ENCODE measurements at regions not wholly inside any gene's neighbourhood (a gene's known extent, or its start where the extent isn't known, plus 50 kb on each side); places are given as distances from the start of the nearest gene placed in this dataset.
A peak's percentile ranks its signal among the peaks of the same experiment; 100 is the strongest.
"Not testable (repeated sequence)": the region's sequence is repeated elsewhere in the genome, so short reads cannot be mapped to it uniquely, and the experiment has no call there.

- no peak for DNase-seq
Measured at GRCh38 chr10:118918116-118918515, 111.4 kb upstream of the NANOS1 start.

GRCh38 chr10:118918587-118918986 is 110.9 kb upstream of the NANOS1 start:
- no peak for DNase-seq

- DNase-seq: no peak
Measured at GRCh38 chr10:118920206-118920605, 109.3 kb upstream of the NANOS1 start.

- DNase-seq: no peak
Measured at GRCh38 chr10:118922226-118922625, 107.3 kb upstream of the NANOS1 start.

GRCh38 chr10:118922972-118923371 is 106.5 kb upstream of the NANOS1 start:
- DNase-seq: no peak

GRCh38 chr10:118924493-118924892 is 105.0 kb upstream of the NANOS1 start:
- no peak for DNase-seq

GRCh38 chr10:118925404-118926071 is 104.0 kb upstream of the NANOS1 start:
- DNase-seq: no peak

- DNase-seq: no peak
Measured at GRCh38 chr10:118926072-118926417, 103.5 kb upstream of the NANOS1 start.

GRCh38 chr10:118926441-118926840 is 103.1 kb upstream of the NANOS1 start:
- DNase-seq: no peak

- no peak for DNase-seq
Measured at GRCh38 chr10:118926903-118927302, 102.6 kb upstream of the NANOS1 start.

GRCh38 chr10:118927321-118927720 is 102.2 kb upstream of the NANOS1 start:
- no peak for DNase-seq

GRCh38 chr10:118930614-118931013 is 98.9 kb upstream of the NANOS1 start:
- no peak for DNase-seq

GRCh38 chr10:118931436-118931835 is 98.1 kb upstream of the NANOS1 start:
- DNase-seq: no peak

GRCh38 chr10:118932154-118932553 is 97.4 kb upstream of the NANOS1 start:
- DNase-seq: not testable (repeated sequence)

- DNase-seq: no peak
Measured at GRCh38 chr10:118937226-118937625, 92.3 kb upstream of the NANOS1 start.

GRCh38 chr10:118939211-118940007 is 90.1 kb upstream of the NANOS1 start:
- no peak for DNase-seq

GRCh38 chr10:118940386-118940785 is 89.1 kb upstream of the NANOS1 start:
- DNase-seq: no peak

GRCh38 chr10:118943253-118943652 is 86.3 kb upstream of the NANOS1 start:
- no peak for DNase-seq

- DNase-seq: no peak
Measured at GRCh38 chr10:118944959-118945633, 84.4 kb upstream of the NANOS1 start.

- DNase-seq: no peak
Measured at GRCh38 chr10:118948786-118949185, 80.7 kb upstream of the NANOS1 start.

GRCh38 chr10:118950190-118950680 is 79.3 kb upstream of the NANOS1 start:
- DNase-seq: peak; percentile 80

- peak; percentile 40 for DNase-seq
Measured at GRCh38 chr10:118950997-118951637, 78.4 kb upstream of the NANOS1 start.
